HG03442 (cell line): ENCODE measurements at regions not wholly inside any gene's neighbourhood (a gene's known extent, or its start where the extent isn't known, plus 50 kb on each side); places are given as distances from the start of the nearest gene placed in this dataset.
"Not testable (repeated sequence)": the region's sequence is repeated elsewhere in the genome, so short reads cannot be mapped to it uniquely, and the experiment has no call there.

Source experiments
- ATAC-seq: cut with Tn5 transposase; IDR thresholded peaks from one replicate; pipeline ENCODE4 v1.9.1; 2021; ENCODE audit warnings: mild to moderate bottlenecking, moderate library complexity; ENCODE audit not compliant: unreplicated experiment

GRCh38 chr21:25273959-25274358, 333.3 kb downstream of the MRPL39 start:
- no peak for ATAC-seq

GRCh38 chr21:25254491-25255174, 352.6 kb downstream of the MRPL39 start:
- no peak for ATAC-seq

- ATAC-seq = no peak
These were observed 360.7 kb downstream of the MRPL39 start for GRCh38 chr21:25246546-25246945.

GRCh38 chr21:25244735-25245134, 362.5 kb downstream of the MRPL39 start:
- no peak for ATAC-seq

GRCh38 chr21:25243808-25244207, 363.5 kb downstream of the MRPL39 start:
- ATAC-seq = no peak

- ATAC-seq = no peak
These were observed 366.3 kb downstream of the MRPL39 start for GRCh38 chr21:25240974-25241373.

- peak; percentile 95 for ATAC-seq
These were observed 372.2 kb downstream of the MRPL39 start for GRCh38 chr21:25234857-25235801.

- no peak for ATAC-seq
These were observed 386.3 kb downstream of the MRPL39 start for GRCh38 chr21:25220954-25221353.

- no peak for ATAC-seq
These were observed 387.1 kb downstream of the MRPL39 start for GRCh38 chr21:25220169-25220568.

- ATAC-seq = peak; percentile 97
These were observed 391.4 kb downstream of the MRPL39 start for GRCh38 chr21:25215698-25216384.

- ATAC-seq = no peak
These were observed 392.6 kb downstream of the MRPL39 start for GRCh38 chr21:25214676-25215075.

GRCh38 chr21:25199944-25200343, 407.3 kb downstream of the MRPL39 start:
- no peak for ATAC-seq

GRCh38 chr21:25191141-25191540, 416.1 kb downstream of the MRPL39 start:
- ATAC-seq = peak; percentile 52

GRCh38 chr21:25189497-25189896, 417.8 kb downstream of the MRPL39 start:
- ATAC-seq = no peak

GRCh38 chr21:25188677-25189079, 418.6 kb downstream of the MRPL39 start:
- ATAC-seq = peak; percentile 84

- ATAC-seq = peak; percentile 22
These were observed 421.0 kb downstream of the MRPL39 start for GRCh38 chr21:25186273-25186672.

- ATAC-seq = no peak
These were observed 423.7 kb downstream of the MRPL39 start for GRCh38 chr21:25183577-25183976.

- not testable (repeated sequence) for ATAC-seq
These were observed 425.6 kb downstream of the MRPL39 start for GRCh38 chr21:25181690-25182089.

GRCh38 chr21:25179116-25179515, 428.2 kb downstream of the MRPL39 start:
- no peak for ATAC-seq

- ATAC-seq = peak; percentile 94
These were observed 430.5 kb downstream of the MRPL39 start for GRCh38 chr21:25176637-25177412.

- peak; percentile 24 for ATAC-seq
These were observed 431.3 kb downstream of the MRPL39 start for GRCh38 chr21:25175938-25176337.
